Adrenal gland (tissue), 9 donors: ENCODE measurements at regions not wholly inside any gene's neighbourhood (a gene's known extent, or its start where the extent isn't known, plus 50 kb on each side); places are given as distances from the start of the nearest gene placed in this dataset.
A peak's percentile ranks its signal among the peaks of the same experiment; 100 is the strongest.

Experiments
- DNase-seq, 7 donors: peaks; one replicate each; pipeline ENCODE4 v3.0.0-alpha.2; 2019 to 2020
- H3K27ac ChIP-seq, 5 donors: fragments of 200-600 bp; sonication (generic) in 4 of 5; 1 replicate in 3 of 5; 2 replicates in 2 of 5; pipeline versions ENCODE4 v1.5.1 to v1.8.0; 2016 to 2020; ENCODE audit warnings: mild to moderate bottlenecking in 1 of 5
- H3K27me3 ChIP-seq: fragments of 200-600 bp; 2 replicates; pipeline ENCODE4 v1.8.0; 2021
- H3K36me3 ChIP-seq, 2 donors: fragments of 200-600 bp; replicated peaks in 1 of 2; 1 replicate in 1 of 2; 2 replicates in 1 of 2; pipeline versions ENCODE4 v1.5.1 to v1.8.0; 2018 to 2022
- H3K4me1 ChIP-seq, 2 donors: fragments of 200-600 bp; replicated peaks in 1 of 2; 1 replicate in 1 of 2; 2 replicates in 1 of 2; pipeline versions ENCODE4 v1.5.1 to v1.8.0; 2018 to 2021
- H3K4me3 ChIP-seq, 4 donors: fragments of 200-600 bp; sonication (generic) in 3 of 4; one replicate each; pipeline ENCODE4 v1.5.1; 2016 to 2018
- H3K9me3 ChIP-seq, 3 donors: fragments of 200-600 bp; sonication (generic) in 1 of 3; replicated peaks in 1 of 3; 1 replicate in 2 of 3; 2 replicates in 1 of 3; pipeline versions ENCODE4 v1.5.1 to v1.8.0; 2016 to 2021
- CTCF ChIP-seq, 6 experiments: fragments of 450-650 bp in 4 of 6; fragments of 200-600 bp in 2 of 6; sonication (generic) in 1 of 6; IDR thresholded peaks; 1 replicate in 5 of 6; 2 replicates in 1 of 6; pipeline versions ENCODE4 v1.5.1 to v1.8.0; 2016 to 2021; ENCODE audit warnings: antibody characterized with exemption in 6 of 6, mild to moderate bottlenecking in 2 of 6, moderate library complexity in 1 of 6
- POLR2A ChIP-seq, 2 donors: fragments of 450-650 bp; IDR thresholded peaks; one replicate each; pipeline ENCODE4 v1.6.1; 2017; ENCODE audit warnings: antibody characterized with exemption in 2 of 2, mild to moderate bottlenecking in 2 of 2, moderate library complexity in 1 of 2
- WGBS, 4 donors: extraction: QIAGEN DNeasy Blood & Tissue Kit in 2 of 4; methylation state at CpG; one replicate each; pipeline versions ENCODE4 v1.1.5 to v1.1.7; 2013 to 2017; 5-methylcytosine and 5-hydroxymethylcytosine counted together
- intact Hi-C, 2 donors: fragments of 100-400 bp; cut with DNase I; formaldehyde crosslinking; loops; one replicate each; pipeline versions ENCODE4 v1.14.1 to v1.15.0; 2022 to 2023
- donor health status: healthy with polysubstance abuse.
- donor health status: Bipolar disorder and iron deficiency.
- donor health status: DM: yes; HTN: yes; CAD: no.
- donor health status: DM: no; HTN: no; CAD: no.
- donor health status: DM: no; HTN: no; CAD: no.

GRCh38 chrX:112147206-112147605 is 64.6 kb upstream of the TRPC5 start:
- 16 to 32% (median 19%) methylated on average over 2 of the region's 2 CpGs for WGBS, 4 donors
- intact Hi-C loops: no loop called here
- DNase-seq: peak in 6 of 7 donors; percentile 8 to 49 (median 16)

GRCh38 chrX:112137276-112137675 is 54.7 kb upstream of the TRPC5 start:
- Histone ChIP-seq H3K9me3 (no peaks in the 10 kb centered on the region), H3K27me3 (peaks cover 7% of the 10 kb centered on the region), H3K4me3 (no peak overlapping the region), H3K4me1 (no peaks in the 10 kb centered on the region), H3K36me3 (no peaks in the 10 kb centered on the region), H3K27ac (no peak overlapping the region)
- no peak for DNase-seq
- TF ChIP-seq CTCF (IDR thresholded peaks at IDR 0.05): no peak
- TF ChIP-seq POLR2A (IDR thresholded peaks at IDR 0.05): no peak
- 28 to 43% (median 35%) methylated on average over 4 of the region's 4 CpGs for whole genome bisulfite sequencing, 4 donors
- intact Hi-C loops: no loop called here

More at GRCh38 chrX:112147206-112147605, 64.6 kb upstream of the TRPC5 start:
- no peaks in the 10 kb centered on the region for H3K4me1 ChIP-seq
- H3K27me3 ChIP-seq: peaks cover 6% of the 10 kb centered on the region
- no peak overlapping the region for H3K27ac ChIP-seq
- H3K4me3 ChIP-seq: no peak overlapping the region
- TF ChIP-seq POLR2A (IDR thresholded peaks at IDR 0.05) (no peak), CTCF (IDR thresholded peaks at IDR 0.05) (peak; percentile 12 to 48 (median 29))
- no peaks in the 10 kb centered on the region for H3K36me3 ChIP-seq
- no peaks in the 10 kb centered on the region for H3K9me3 ChIP-seq
